ENCODE measurements at regions not wholly inside any gene's neighbourhood (a gene's known extent, or its start where the extent isn't known, plus 50 kb on each side); places are given as distances from the start of the nearest gene placed in this dataset.
"Not testable (repeated sequence)": the region's sequence is repeated elsewhere in the genome, so short reads cannot be mapped to it uniquely, and the experiment has no call there.

- no peak for DNase-seq (ENCODE audit: low spot score)
Measured at GRCh38 chr16:51869176-51869575, 677.8 kb downstream of the TOX3 start.

DNA sequence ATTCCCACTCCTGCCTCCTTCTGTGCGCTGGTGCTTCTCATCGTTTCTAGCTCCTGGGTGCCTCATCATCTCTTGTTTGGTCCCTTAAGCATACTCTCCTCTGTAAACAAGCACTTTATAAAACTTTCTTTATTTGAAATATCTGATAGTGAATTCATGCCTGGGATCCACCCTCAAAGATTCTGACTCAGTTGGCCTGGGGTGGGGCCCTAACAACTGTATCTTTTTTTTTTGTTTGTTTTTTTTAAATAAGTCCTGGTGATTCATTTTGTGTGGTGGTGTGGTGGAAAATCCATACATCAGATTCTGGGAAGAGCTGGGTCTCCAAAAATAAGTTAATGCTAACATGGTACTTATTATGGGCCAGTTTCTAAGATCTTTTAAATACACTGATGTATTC lies 678.3 kb downstream of the TOX3 start:
- no peak for DNase-seq (ENCODE audit: low spot score)

GRCh38 chr16:51867386-51868065 lies 679.4 kb downstream of the TOX3 start:
- no peak for DNase-seq (ENCODE audit: low spot score)

DNA sequence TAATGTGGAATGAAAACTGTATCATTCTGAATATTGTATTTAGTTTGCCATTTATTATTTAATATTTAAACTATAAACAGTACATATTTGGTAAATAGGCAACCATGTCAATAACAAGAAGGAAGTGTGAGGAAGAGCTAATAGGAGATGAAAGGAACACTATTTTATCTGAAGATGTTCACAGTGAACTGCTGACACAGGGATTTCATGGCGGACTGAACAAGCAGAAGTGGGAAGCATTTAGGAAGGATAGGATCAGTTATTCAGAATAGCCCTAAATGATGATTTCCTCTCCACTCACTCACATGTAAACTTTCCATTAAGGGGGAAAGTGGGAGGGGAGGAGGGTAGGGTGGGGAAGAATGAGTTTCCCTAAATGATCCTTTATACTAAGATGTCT lies 682.4 kb downstream of the TOX3 start:
- DNase-seq (ENCODE audit: low spot score), result no peak

DNA sequence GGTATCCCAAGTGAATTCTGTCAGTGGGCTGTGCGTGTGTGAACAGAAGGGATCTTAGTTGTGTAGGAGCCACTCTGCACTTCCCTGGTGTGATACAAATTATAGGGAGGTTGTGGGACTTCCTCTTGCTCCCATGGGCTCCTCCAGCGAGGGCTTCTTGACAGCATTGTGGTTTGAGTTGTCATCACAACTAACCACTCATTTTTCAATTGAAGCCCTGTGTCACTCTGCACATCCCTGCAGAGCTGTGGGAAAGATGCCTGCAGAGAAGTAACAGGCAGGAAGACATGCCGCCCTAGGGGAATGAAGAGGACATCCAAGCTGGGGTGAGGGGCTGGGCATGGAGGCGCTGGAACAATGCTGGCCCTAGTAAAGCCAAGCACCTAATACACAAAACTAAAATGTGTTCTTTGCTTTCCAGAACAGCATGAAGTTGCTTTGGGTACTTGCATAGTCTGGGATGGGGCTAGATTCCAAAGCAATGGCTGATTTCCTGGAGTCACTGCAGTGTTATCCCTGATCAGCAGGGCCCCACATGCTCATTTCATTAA lies 692.5 kb downstream of the TOX3 start:
- DNase-seq (ENCODE audit: low spot score), result no peak

DNA sequence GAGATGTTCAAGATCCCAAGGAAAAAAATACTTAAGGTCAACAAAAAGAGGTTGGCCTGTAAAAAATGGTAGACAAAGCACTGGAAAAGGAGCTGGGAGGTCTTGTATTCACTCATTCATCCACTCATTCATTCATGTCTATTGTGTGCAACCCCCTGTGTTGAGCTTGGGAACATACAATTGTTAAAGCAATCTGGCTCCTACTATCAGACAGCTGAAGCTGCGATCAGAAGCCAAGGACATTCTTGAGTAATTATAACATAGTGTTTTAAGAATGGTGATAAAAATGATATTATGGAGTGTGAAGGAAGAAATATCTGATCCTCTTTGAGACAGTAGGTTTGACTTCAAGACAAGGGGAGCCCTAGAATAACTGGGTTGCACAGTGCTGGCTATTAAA lies 693.4 kb downstream of the TOX3 start:
- no peak for DNase-seq (ENCODE audit: low spot score)

DNA sequence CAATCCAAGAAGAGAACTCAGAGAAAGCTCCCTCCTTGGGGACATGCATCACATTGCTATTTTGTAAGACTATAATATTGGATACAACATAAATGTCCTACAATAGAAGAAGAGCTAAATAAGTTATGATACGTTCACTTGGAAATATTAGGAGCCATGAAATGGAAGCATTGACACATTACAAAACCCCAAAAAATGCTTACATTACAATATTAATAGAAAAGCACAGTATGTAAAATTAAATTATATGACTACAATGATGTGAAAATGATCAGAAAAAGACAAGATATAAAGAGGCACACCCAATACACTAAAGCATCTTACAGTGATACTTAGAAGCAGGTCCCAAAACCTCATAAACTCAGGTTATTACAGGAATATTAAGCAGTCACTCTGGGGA lies 694.1 kb downstream of the TOX3 start:
- no peak for DNase-seq (ENCODE audit: low spot score)

DNA sequence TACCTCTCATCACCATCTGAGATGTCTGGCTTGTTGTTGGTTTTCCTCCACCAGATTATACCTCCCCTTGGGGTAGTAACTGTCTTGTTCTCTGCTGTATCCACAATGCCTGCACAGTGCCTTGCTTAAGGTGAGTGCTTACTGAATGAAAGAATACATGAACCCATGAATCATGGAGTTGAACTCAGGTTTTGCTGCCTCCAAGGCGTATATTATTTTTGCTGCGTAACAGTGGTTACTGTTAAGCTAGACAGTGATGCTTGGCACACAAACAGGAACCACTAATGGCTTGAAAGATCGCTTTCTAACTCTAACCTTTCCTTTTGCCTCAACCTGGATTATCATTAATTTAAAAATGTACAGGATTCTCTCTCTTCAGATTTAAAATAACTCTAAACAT lies 695.8 kb downstream of the TOX3 start:
- no peak for DNase-seq (ENCODE audit: low spot score)

DNA sequence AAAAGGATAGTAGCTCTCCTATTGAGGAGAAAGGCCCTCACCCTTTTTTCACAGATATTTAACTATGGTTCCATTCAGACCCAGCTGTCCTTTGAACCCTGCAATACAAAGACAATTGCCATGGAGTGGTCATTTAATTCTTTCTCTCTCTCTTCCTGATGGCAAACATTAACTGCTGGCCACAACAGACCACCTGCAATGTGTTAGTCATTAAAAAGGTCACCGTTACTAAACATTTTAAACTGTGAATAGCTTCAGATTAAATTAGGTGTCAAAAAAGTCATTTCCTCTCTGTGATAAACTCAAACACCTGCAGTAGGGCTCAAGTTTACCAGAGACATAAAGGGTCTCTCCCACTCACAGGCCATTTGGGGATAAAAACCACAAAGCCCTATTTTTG lies 697.2 kb downstream of the TOX3 start:
- DNase-seq (ENCODE audit: low spot score), result no peak

- DNase-seq (ENCODE audit: low spot score), result no peak
Measured at GRCh38 chr16:51845586-51846305, 694.7 kb upstream of the SALL1 start.

DNA sequence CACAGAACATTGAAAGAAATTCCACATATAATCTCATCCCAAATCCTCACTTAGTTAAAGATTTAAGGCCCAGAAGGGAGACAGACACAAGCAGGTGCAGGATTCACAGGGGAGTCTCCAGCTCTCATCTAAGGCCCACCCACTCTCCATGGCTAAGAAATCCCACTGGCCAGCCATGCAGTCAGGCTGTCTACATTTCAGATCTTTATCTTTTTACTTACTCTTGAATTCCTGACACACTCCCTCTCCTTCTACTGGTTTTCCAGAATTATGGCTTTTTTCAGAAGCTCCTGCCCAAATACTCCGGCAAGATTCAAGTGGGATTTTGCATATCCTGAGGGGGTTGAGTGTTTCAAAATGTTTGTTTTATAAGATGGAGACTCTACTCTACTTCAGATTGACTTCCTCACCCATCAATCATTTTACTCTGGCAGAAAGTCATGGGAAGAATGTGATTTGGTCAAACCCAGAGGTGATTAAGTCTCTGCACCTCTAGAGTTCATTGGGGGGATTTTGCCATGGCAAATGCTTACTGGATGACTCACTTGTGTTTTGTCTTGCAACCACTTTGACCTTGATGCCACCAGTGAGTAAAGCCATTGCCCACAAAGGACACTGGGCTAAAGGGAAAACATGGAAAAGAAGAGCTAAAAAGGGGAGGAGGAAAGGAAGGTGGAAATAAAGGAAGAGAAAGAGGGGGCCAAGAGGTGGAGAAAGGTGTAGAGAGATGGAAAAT lies 688.8 kb upstream of the SALL1 start:
- no peak for DNase-seq (ENCODE audit: low spot score)

- no peak for DNase-seq (ENCODE audit: low spot score)
Measured at GRCh38 chr16:51834794-51835193, 683.7 kb upstream of the SALL1 start.

GRCh38 chr16:51834133-51834532 lies 683.1 kb upstream of the SALL1 start:
- no peak for DNase-seq (ENCODE audit: low spot score)

GRCh38 chr16:51831595-51832367 lies 680.7 kb upstream of the SALL1 start:
- DNase-seq (ENCODE audit: low spot score), result no peak

DNA sequence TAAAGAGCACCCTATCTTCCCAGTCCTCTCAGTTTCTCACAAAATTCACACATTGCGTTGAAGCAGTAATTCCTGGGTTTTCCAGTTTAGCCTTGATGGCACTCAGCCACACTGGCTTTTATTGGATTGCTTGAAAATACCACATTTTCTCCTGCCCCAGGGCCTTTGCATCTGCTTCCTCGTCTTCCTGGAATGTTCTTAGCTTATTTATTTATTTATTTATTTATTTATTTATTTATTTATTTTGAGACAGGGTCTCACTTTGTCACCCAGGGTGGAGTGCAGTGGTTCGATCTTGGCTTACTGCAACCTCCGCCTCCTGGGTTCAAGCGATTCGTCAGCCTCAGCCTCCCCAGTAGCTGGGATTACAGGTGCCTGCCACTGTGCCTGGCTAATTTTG lies 680.0 kb upstream of the SALL1 start:
- DNase-seq (ENCODE audit: low spot score), result not testable (repeated sequence)

GRCh38 chr16:51825779-51826178 lies 674.7 kb upstream of the SALL1 start:
- DNase-seq (ENCODE audit: low spot score), result no peak

- no peak for DNase-seq (ENCODE audit: low spot score)
Measured at GRCh38 chr16:51822471-51822870, 671.4 kb upstream of the SALL1 start.

- no peak for DNase-seq (ENCODE audit: low spot score)
Measured at GRCh38 chr16:51821527-51821926, 670.5 kb upstream of the SALL1 start.

DNA sequence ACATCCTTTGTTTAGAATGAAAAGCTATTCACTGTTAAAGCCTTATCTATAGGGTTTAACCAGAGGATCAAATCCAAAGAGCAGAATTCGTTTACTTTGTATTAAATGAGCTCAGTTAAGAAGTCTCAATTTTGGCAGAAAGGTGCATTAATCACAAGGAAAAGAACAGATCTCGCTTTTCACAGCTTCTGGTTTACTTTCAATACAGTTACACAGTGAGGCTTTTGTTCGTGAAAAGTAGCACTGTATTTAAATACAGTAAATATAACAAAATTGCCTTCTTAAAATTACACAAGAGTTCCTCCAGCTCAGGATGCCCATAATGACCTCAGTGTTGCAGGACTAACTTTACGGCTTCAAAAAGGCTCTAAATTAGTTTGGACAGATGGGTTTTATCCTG lies 669.1 kb upstream of the SALL1 start:
- no peak for DNase-seq (ENCODE audit: low spot score)

GRCh38 chr16:51818342-51818944 lies 667.4 kb upstream of the SALL1 start:
- DNase-seq (ENCODE audit: low spot score), result no peak

GRCh38 chr16:51816929-51817328 lies 665.9 kb upstream of the SALL1 start:
- DNase-seq (ENCODE audit: low spot score), result no peak

Data from mesenteric fat pad (tissue), 1 donor.